ENCODE measurements at regions not wholly inside any gene's neighbourhood (a gene's known extent, or its start where the extent isn't known, plus 50 kb on each side); places are given as distances from the start of the nearest gene placed in this dataset.

DNA sequence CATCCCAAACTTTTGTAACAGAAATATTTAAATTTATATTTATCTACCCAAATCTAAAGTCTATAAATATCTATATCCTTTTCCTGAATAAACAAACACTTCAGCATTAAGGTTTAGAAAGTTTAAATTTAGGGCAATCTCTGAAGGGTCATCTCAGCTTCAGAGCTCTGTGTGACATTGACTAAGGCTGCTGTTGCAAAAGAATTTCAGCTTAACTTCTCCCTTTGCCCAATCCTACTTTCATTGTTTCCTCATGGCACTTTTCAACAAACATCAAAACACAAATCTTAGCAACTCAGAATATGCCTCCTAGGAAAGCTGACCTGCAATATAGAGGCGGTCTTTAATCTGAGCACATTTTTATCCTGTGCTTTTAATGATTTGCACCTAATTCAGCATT, 79.7 kb upstream of the BANK1 start:
- Histone ChIP-seq H3K9me3 (no peaks in the 10 kb centered on the region), H3K27ac (no peak overlapping the region), H3K27me3 (ENCODE audit: low read depth) (no peaks in the 10 kb centered on the region), H3K4me3 (no peak overlapping the region), H3K4me1 (no peaks in the 10 kb centered on the region), H3K36me3 (no peaks in the 10 kb centered on the region)
- intact Hi-C loops (cut with DNase I) = no loop called here
- DNase-seq (no peak), ATAC-seq (no peak)
- TF ChIP-seq, protein P1, sequence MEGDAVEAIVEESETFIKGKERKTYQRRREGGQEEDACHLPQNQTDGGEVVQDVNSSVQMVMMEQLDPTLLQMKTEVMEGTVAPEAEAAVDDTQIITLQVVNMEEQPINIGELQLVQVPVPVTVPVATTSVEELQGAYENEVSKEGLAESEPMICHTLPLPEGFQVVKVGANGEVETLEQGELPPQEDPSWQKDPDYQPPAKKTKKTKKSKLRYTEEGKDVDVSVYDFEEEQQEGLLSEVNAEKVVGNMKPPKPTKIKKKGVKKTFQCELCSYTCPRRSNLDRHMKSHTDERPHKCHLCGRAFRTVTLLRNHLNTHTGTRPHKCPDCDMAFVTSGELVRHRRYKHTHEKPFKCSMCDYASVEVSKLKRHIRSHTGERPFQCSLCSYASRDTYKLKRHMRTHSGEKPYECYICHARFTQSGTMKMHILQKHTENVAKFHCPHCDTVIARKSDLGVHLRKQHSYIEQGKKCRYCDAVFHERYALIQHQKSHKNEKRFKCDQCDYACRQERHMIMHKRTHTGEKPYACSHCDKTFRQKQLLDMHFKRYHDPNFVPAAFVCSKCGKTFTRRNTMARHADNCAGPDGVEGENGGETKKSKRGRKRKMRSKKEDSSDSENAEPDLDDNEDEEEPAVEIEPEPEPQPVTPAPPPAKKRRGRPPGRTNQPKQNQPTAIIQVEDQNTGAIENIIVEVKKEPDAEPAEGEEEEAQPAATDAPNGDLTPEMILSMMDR (IDR thresholded peaks at IDR 0.05) = no peak

DNA sequence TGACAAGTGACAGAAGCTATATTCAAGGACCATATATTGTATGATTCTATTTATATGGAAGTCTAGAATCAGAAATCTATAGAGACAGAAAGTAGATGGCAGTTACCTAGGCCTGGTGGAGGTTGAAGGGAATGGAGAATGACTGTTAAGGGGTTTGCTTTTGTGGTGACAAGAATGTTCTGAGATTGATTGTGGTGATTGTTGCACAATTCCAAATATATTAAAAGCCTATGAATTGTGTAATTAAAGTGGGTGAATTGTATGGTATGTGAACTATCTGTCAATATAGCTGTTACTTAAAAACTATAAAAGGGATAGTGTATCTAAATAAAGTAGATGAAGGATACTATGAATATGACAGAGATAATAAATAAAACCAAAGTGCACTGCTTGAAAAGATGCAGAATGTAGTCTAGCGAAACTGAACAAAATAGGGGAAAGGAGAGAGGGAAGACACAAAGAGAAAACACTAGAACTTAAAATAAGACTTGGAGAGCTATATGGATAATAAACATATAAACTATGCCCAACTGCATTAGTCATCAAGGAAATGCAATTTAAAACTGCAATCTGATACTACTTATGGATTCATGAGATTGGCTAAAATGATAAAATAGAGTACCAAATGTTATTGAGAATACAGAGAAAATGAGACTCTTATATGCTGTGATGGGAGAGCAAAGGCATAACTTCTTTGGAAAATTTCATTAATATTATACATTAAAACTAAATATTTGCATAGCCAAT, 82.1 kb upstream of the BANK1 start:
- intact Hi-C loops (cut with DNase I) = no loop called here
- H3K27ac ChIP-seq = no peak overlapping the region
- TF ChIP-seq, protein P1 (IDR thresholded peaks at IDR 0.05) = no peak
- H3K4me3 ChIP-seq = no peak overlapping the region
- H3K27me3 ChIP-seq (ENCODE audit: low read depth) = no peaks in the 10 kb centered on the region
- no peaks in the 10 kb centered on the region for H3K4me1 ChIP-seq
- H3K36me3 ChIP-seq = no peaks in the 10 kb centered on the region
- DNase-seq (no peak), ATAC-seq (no peak)
- no peaks in the 10 kb centered on the region for H3K9me3 ChIP-seq

DNA sequence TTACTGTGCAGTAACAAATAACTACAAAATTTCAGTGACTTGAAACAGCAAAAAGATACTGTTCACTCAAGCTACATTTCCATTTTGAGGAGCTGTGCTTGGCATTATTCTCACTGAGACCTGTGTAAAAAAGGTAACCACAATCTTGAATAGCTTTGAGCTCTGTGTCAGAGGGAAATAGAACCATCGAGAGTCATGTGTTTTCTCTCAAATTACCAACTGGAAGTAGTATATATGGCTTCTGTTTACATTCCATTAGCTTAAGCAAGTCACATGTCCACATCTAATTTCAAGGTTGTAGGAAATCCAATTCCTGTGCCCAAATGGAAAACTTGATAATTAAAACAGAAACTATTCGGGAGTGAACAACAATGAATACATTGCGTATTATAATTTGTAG, 82.9 kb upstream of the BANK1 start:
- Histone ChIP-seq H3K36me3 (no peaks in the 10 kb centered on the region), H3K4me1 (no peaks in the 10 kb centered on the region), H3K4me3 (no peak overlapping the region), H3K27ac (no peak overlapping the region), H3K27me3 (ENCODE audit: low read depth) (no peaks in the 10 kb centered on the region), H3K9me3 (no peaks in the 10 kb centered on the region)
- intact Hi-C loops (cut with DNase I) = no loop called here
- ATAC-seq (no peak), DNase-seq (no peak)
- TF ChIP-seq, protein P1 (IDR thresholded peaks at IDR 0.05) = no peak

GRCh38 chr4:101706535-101707057, 83.9 kb upstream of the BANK1 start:
- H3K36me3 ChIP-seq = no peaks in the 10 kb centered on the region
- H3K4me3 ChIP-seq = no peak overlapping the region
- intact Hi-C loops (cut with DNase I) = no loop called here
- DNase-seq = no peak
- TF ChIP-seq, protein P1 (IDR thresholded peaks at IDR 0.05) = no peak
- no peaks in the 10 kb centered on the region for H3K27me3 ChIP-seq (ENCODE audit: low read depth)
- H3K9me3 ChIP-seq = no peaks in the 10 kb centered on the region
- ATAC-seq = no peak
- no peaks in the 10 kb centered on the region for H3K4me1 ChIP-seq
- no peak overlapping the region for H3K27ac ChIP-seq

GRCh38 chr4:101701551-101701950, 89.0 kb upstream of the BANK1 start:
- no peak for DNase-seq
- Histone ChIP-seq H3K36me3 (no peaks in the 10 kb centered on the region), H3K27ac (no peak overlapping the region), H3K4me1 (no peaks in the 10 kb centered on the region), H3K9me3 (no peaks in the 10 kb centered on the region), H3K4me3 (no peak overlapping the region), H3K27me3 (ENCODE audit: low read depth) (no peaks in the 10 kb centered on the region)
- TF ChIP-seq, protein P1 (IDR thresholded peaks at IDR 0.05) = no peak
- intact Hi-C loops (cut with DNase I) = no loop called here
- ATAC-seq = no peak

Measured in lower lobe of right lung (tissue), 2 donors.